Suprapubic skin (tissue), 4 donors: ENCODE measurements at regions not wholly inside any gene's neighbourhood (a gene's known extent, or its start where the extent isn't known, plus 50 kb on each side); places are given as distances from the start of the nearest gene placed in this dataset.

Experiments
- DNase-seq, 2 donors: peaks; one replicate each; pipeline ENCODE4 v3.0.0-alpha.2; 2019; ENCODE audit warnings: low spot score in 2 of 2
- H3K27ac ChIP-seq: fragments of 200-600 bp; sonication (generic); one replicate; pipeline ENCODE4 v1.5.1; 2019
- H3K27me3 ChIP-seq: fragments of 200-600 bp; sonication (generic); one replicate; pipeline ENCODE4 v1.5.1; 2019
- H3K36me3 ChIP-seq: fragments of 200-600 bp; sonication (generic); one replicate; pipeline ENCODE4 v1.5.1; 2019
- H3K4me1 ChIP-seq: fragments of 200-600 bp; sonication (generic); one replicate; pipeline ENCODE4 v1.5.1; 2019
- H3K4me3 ChIP-seq: fragments of 200-600 bp; sonication (generic); one replicate; pipeline ENCODE4 v1.5.1; 2019; ENCODE audit warnings: mild to moderate bottlenecking
- H3K9me3 ChIP-seq: fragments of 200-600 bp; sonication (generic); one replicate; pipeline ENCODE4 v1.5.1; 2019
- CTCF ChIP-seq, 2 donors: fragments of 200-600 bp in 1 of 2; fragments of 450-650 bp in 1 of 2; sonication (generic) in 1 of 2; IDR thresholded peaks; one replicate each; pipeline ENCODE4 v1.5.1; 2016 to 2019; ENCODE audit warnings: antibody characterized with exemption in 2 of 2, mild to moderate bottlenecking in 1 of 2, moderate library complexity in 1 of 2
- EP300 ChIP-seq: sonication (generic); formaldehyde crosslinking; IDR thresholded peaks from one replicate; pipeline ENCODE4 v1.6.1; 2017; ENCODE audit warnings: antibody characterized with exemption
- POLR2A ChIP-seq, 2 donors: fragments of 450-650 bp; IDR thresholded peaks; one replicate each; pipeline ENCODE4 v1.6.1; 2017; ENCODE audit warnings: antibody characterized with exemption in 2 of 2, mild to moderate bottlenecking in 2 of 2, moderate library complexity in 2 of 2
- POLR2AphosphoS5 ChIP-seq, 3 donors: sonication (generic); formaldehyde crosslinking; IDR thresholded peaks; one replicate each; pipeline ENCODE4 v1.6.1; 2017; ENCODE audit warnings: antibody characterized with exemption in 3 of 3
- WGBS: methylation state at CpG from one replicate; pipeline ENCODE4 v1.1.5; 2018; 5-methylcytosine and 5-hydroxymethylcytosine counted together

- WGBS: 54% methylated on average over 2 of the region's 2 CpGs
- no peak for DNase-seq
- Histone ChIP-seq H3K4me3 (no peak overlapping the region), H3K27ac (no peak overlapping the region), H3K4me1 (no peaks in the 10 kb centered on the region), H3K36me3 (no peaks in the 10 kb centered on the region), H3K27me3 (no peaks in the 10 kb centered on the region), H3K9me3 (no peaks in the 10 kb centered on the region)
- TF ChIP-seq POLR2AphosphoS5 (IDR thresholded peaks at IDR 0.05): no peak
- TF ChIP-seq POLR2A (IDR thresholded peaks at IDR 0.05): no peak
- no peak for TF ChIP-seq EP300
- no peak for TF ChIP-seq CTCF (IDR thresholded peaks at IDR 0.05)
Measured at GRCh38 chr1:238018214-238018613, 127.5 kb upstream of the ZP4 start.

- Histone ChIP-seq H3K9me3 (no peaks in the 10 kb centered on the region), H3K4me3 (no peak overlapping the region), H3K27me3 (no peaks in the 10 kb centered on the region), H3K36me3 (no peaks in the 10 kb centered on the region), H3K4me1 (no peaks in the 10 kb centered on the region), H3K27ac (no peak overlapping the region)
- DNase-seq: no peak
- TF ChIP-seq POLR2A (IDR thresholded peaks at IDR 0.05): no peak
- TF ChIP-seq POLR2AphosphoS5 (IDR thresholded peaks at IDR 0.05): no peak
- TF ChIP-seq CTCF (IDR thresholded peaks at IDR 0.05): no peak
- TF ChIP-seq EP300: no peak
- 78% methylated on average over 4 of the region's 4 CpGs for WGBS
Measured at GRCh38 chr1:238006779-238007178, 116.1 kb upstream of the ZP4 start.

GRCh38 chr1:238005116-238005515 is 114.4 kb upstream of the ZP4 start:
- 83% methylated on average over 1 of the region's 1 CpG for WGBS
- TF ChIP-seq POLR2AphosphoS5 (IDR thresholded peaks at IDR 0.05) (no peak), CTCF (IDR thresholded peaks at IDR 0.05) (no peak), EP300 (no peak), POLR2A (IDR thresholded peaks at IDR 0.05) (no peak)
- H3K36me3 ChIP-seq: no peaks in the 10 kb centered on the region
- H3K27me3 ChIP-seq: no peaks in the 10 kb centered on the region
- no peaks in the 10 kb centered on the region for H3K4me1 ChIP-seq
- H3K4me3 ChIP-seq: no peak overlapping the region
- H3K27ac ChIP-seq: no peak overlapping the region
- no peak for DNase-seq
- no peaks in the 10 kb centered on the region for H3K9me3 ChIP-seq

- TF ChIP-seq POLR2AphosphoS5 (IDR thresholded peaks at IDR 0.05) (no peak), CTCF (IDR thresholded peaks at IDR 0.05) (no peak), POLR2A (IDR thresholded peaks at IDR 0.05) (no peak), EP300 (no peak)
- H3K27me3 ChIP-seq: no peaks in the 10 kb centered on the region
- H3K36me3 ChIP-seq: no peaks in the 10 kb centered on the region
- no peak overlapping the region for H3K4me3 ChIP-seq
- no peaks in the 10 kb centered on the region for H3K9me3 ChIP-seq
- no peak for DNase-seq
- no peak overlapping the region for H3K27ac ChIP-seq
- WGBS: 57% methylated on average over 1 of the region's 1 CpG
- no peaks in the 10 kb centered on the region for H3K4me1 ChIP-seq
Measured at GRCh38 chr1:238001818-238002217, 111.1 kb upstream of the ZP4 start.

GRCh38 chr1:237999426-238000052 is 108.8 kb upstream of the ZP4 start:
- 78% methylated on average over 4 of the region's 4 CpGs for WGBS
- DNase-seq: no peak
- Histone ChIP-seq H3K9me3 (no peaks in the 10 kb centered on the region), H3K27me3 (no peaks in the 10 kb centered on the region), H3K4me1 (no peaks in the 10 kb centered on the region), H3K4me3 (no peak overlapping the region), H3K27ac (no peak overlapping the region), H3K36me3 (no peaks in the 10 kb centered on the region)
- TF ChIP-seq POLR2AphosphoS5 (IDR thresholded peaks at IDR 0.05) (no peak), EP300 (no peak), CTCF (IDR thresholded peaks at IDR 0.05) (no peak), POLR2A (IDR thresholded peaks at IDR 0.05) (no peak)
